ENCODE measurements at regions not wholly inside any gene's neighbourhood (a gene's known extent, or its start where the extent isn't known, plus 50 kb on each side); places are given as distances from the start of the nearest gene placed in this dataset.

DNA sequence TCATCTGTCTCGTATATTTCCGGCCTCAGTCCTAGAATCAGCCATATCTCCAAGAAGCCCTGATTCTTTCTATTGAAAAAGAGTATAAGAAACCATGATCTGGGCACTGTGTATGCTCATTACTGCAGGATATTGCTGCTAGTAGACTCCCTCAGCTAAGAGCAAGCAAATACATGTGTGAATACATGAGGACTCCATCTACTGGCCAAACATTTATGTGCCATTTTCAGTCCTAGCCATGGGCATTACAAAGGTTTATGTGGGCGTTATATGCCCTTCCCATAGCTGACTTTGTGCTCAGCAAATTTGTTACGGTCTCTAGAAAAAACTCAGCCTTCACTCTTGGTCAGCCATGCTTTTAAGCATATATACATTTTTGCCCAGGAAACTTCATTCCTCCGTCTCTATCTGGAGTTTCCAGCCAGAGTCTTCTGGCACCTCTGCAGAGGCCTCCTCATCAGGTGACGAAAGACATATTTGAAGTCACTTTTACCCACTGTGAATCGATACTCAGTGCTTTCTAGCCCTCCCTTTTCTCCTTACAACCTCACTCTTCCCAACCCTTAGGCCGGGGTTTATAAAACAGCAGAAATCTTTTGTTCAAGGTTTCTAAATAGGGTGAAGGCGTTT, 1495.6 kb upstream of the CDH6 start:
- TF ChIP-seq, protein P1, sequence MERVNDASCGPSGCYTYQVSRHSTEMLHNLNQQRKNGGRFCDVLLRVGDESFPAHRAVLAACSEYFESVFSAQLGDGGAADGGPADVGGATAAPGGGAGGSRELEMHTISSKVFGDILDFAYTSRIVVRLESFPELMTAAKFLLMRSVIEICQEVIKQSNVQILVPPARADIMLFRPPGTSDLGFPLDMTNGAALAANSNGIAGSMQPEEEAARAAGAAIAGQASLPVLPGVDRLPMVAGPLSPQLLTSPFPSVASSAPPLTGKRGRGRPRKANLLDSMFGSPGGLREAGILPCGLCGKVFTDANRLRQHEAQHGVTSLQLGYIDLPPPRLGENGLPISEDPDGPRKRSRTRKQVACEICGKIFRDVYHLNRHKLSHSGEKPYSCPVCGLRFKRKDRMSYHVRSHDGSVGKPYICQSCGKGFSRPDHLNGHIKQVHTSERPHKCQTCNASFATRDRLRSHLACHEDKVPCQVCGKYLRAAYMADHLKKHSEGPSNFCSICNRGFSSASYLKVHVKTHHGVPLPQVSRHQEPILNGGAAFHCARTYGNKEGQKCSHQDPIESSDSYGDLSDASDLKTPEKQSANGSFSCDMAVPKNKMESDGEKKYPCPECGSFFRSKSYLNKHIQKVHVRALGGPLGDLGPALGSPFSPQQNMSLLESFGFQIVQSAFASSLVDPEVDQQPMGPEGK (CRISPR knock-in tag; IDR thresholded peaks at IDR 0.05; ENCODE audit: borderline replicate concordance) = no peak
- no peak for TF ChIP-seq ARNTL (CRISPR knock-in tag; IDR thresholded peaks at IDR 0.05; ENCODE audit: borderline replicate concordance, low read depth)

Data from SK-N-SH treated with all-trans-retinoic acid at 6 μM for 48 hours (cell line).